Bronchial epithelial cell (primary cell): ENCODE measurements at regions not wholly inside any gene's neighbourhood (a gene's known extent, or its start where the extent isn't known, plus 50 kb on each side); places are given as distances from the start of the nearest gene placed in this dataset.

ENCODE experiments used
- DNase-seq: peaks from one replicate; pipeline ENCODE4 v3.0.0-alpha.2; 2010; ENCODE audit warnings: low read depth
- FAIRE-seq: peaks from 2 replicates; lab custom pipeline; 2011; peaks lifted over from hg19 to GRCh38; lab: Jason Lieb, UNC
- H3K27me3 ChIP-seq: 2 replicates; pipeline ENCODE4 v1.5.1; 2011; ENCODE audit warnings: low read length; ENCODE audit not compliant: control insufficient read depth, insufficient read depth
- H3K36me3 ChIP-seq: 2 replicates; pipeline ENCODE4 v1.5.1; 2011; ENCODE audit warnings: low read length; ENCODE audit not compliant: control insufficient read depth, insufficient read depth
- H3K4me3 ChIP-seq: 2 replicates; pipeline ENCODE4 v1.5.1; 2011; ENCODE audit warnings: mild to moderate bottlenecking, low read depth, low read length, control low read depth
- CTCF ChIP-seq: IDR thresholded peaks from 2 replicates; pipeline ENCODE4 v1.5.1; 2011; ENCODE audit warnings: mild to moderate bottlenecking, moderate library complexity, low read length, control low read depth, inconsistent platforms; ENCODE audit not compliant: insufficient read depth, severe bottlenecking

- FAIRE-seq, result no peak
- Histone ChIP-seq H3K27me3 (no peaks in the 10 kb centered on the region), H3K36me3 (no peaks in the 10 kb centered on the region), H3K4me3 (no peak overlapping the region)
- no peak for DNase-seq
- TF ChIP-seq CTCF, result no peak
These were observed 401.6 kb downstream of the NR2F1-AS1 start for GRCh38 chr5:93179466-93179865.

DNA sequence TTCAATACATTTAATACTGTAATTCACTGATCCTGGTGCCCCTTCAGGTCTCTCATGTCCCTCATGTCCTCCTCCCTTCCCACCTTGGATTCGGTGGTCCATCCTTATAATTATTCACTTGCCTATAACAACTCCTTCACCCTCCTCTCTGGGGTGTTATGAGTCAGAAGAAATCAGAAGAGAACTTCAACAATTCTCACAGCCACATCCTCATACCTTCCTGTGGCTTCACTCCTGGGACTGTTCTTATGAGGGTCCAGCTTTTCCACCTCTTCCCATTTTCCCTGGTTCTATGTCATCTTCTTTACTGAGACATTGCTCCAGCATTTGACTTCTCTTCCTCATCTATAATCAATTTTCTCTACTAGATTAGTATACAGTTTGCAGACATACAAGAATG lies 406.1 kb downstream of the NR2F1-AS1 start:
- DNase-seq (no peak), FAIRE-seq (no peak)
- Histone ChIP-seq H3K36me3 (no peaks in the 10 kb centered on the region), H3K27me3 (no peaks in the 10 kb centered on the region), H3K4me3 (no peak overlapping the region)
- TF ChIP-seq CTCF, result no peak

DNA sequence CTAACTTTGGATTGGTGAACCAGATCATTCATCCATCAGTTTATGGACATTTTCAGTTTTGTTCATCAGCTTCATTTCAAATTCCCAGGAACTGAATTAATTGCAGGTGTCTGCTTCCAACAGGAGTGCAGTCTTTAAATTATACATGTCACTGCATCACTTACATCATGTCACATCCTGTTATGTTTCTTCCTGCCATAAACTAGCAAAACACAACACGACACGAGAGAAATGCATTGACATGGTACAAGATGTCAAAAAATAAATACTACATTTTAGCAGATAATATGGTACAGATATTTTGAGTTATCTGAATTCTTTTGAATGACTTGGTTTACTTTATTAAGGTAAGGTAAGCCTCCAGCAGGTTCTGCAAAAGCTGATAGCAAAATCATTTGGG lies 415.5 kb downstream of the NR2F1-AS1 start:
- DNase-seq (no peak), FAIRE-seq (no peak)
- no peak overlapping the region for H3K4me3 ChIP-seq
- no peak for TF ChIP-seq CTCF
- H3K36me3 ChIP-seq, result no peaks in the 10 kb centered on the region
- no peaks in the 10 kb centered on the region for H3K27me3 ChIP-seq

DNA sequence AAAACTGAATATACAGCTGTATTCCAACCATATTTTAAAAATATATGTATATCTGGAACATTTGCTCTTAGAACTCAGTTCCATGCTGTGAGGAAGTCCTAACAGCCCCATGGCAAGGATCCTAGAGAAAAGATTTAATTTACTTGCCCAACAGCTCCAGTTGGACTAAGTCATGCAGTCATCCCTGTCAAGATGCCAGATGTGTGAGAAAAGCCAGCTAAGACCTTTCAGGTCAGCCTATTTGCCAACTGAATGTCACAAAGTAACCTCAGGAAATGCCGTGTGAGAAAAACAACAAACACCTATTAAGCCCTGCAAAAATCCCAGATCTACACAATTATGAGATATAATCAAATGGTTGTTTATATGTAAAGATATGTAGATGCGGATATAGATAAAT lies 416.3 kb downstream of the NR2F1-AS1 start:
- FAIRE-seq (no peak), DNase-seq (peak; percentile 70)
- H3K4me3 ChIP-seq, result no peak overlapping the region
- no peaks in the 10 kb centered on the region for H3K36me3 ChIP-seq
- H3K27me3 ChIP-seq, result no peaks in the 10 kb centered on the region
- no peak for TF ChIP-seq CTCF

DNA sequence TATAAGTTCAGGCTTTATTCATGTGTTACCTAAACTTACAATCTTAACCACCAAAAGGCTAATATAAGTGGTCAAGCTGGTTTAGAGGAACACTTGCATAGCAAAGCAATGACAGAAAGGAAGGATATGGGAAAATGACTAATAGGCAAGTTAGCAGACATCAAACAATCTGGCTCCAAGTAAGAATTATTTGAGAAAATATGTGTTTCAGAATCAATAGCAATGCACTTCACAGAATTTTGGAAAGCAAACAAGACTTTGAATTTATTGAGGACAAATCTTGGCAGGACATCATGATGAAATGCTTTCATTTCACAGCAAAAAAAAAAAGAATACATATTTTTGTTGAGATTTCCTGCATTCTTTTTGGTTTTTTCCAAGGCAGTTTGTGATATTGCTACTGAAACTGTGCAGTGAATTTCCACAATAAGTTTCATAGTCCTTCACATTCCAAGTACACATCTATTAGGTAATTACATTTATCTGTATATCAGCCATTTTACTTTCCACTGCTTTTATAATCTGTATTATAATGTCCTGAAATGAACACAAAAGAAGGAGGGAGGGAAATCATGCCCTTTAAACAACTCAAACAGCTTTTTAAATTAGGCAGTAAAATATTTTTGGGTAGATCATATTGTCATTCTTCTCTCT lies 417.9 kb downstream of the NR2F1-AS1 start:
- Histone ChIP-seq H3K27me3 (no peaks in the 10 kb centered on the region), H3K36me3 (no peaks in the 10 kb centered on the region), H3K4me3 (no peak overlapping the region)
- TF ChIP-seq CTCF, result no peak
- FAIRE-seq, result no peak
- peak; percentile 92 for DNase-seq
